ENCODE measurements at regions not wholly inside any gene's neighbourhood (a gene's known extent, or its start where the extent isn't known, plus 50 kb on each side); places are given as distances from the start of the nearest gene placed in this dataset.

GRCh38 chr6:4300917-4301316 is 165.5 kb upstream of the ECI2 start:
- TF ChIP-seq CTCF (conservative IDR thresholded peaks at IDR 0.05 in 1 of 2, IDR thresholded peaks at IDR 0.05 in 1 of 2; ENCODE audit: extremely low read depth in 1 of 2, insufficient read depth in 1 of 2, low read depth in 1 of 2, low read length in 2 of 2) (no peak), EZH2 (IDR thresholded peaks at IDR 0.05; ENCODE audit: borderline replicate concordance, low read length) (no peak)
